NT2/D1 (cell line): ENCODE measurements at regions not wholly inside any gene's neighbourhood (a gene's known extent, or its start where the extent isn't known, plus 50 kb on each side); places are given as distances from the start of the nearest gene placed in this dataset.

Experiments
- DNase-seq: peaks from one replicate; pipeline ENCODE4 v3.0.0-alpha.2; 2011; ENCODE audit warnings: low read depth, low spot score
- H3K27me3 ChIP-seq: 2 replicates; pipeline ENCODE4 v1.6.0; 2011; ENCODE audit warnings: mild to moderate bottlenecking; ENCODE audit not compliant: insufficient read length, insufficient read depth
- H3K36me3 ChIP-seq: 2 replicates; pipeline ENCODE4 v1.6.1; 2011; ENCODE audit warnings: mild to moderate bottlenecking, low read length, mixed read lengths; ENCODE audit not compliant: insufficient read depth, insufficient read length
- H3K4me1 ChIP-seq: 2 replicates; pipeline ENCODE4 v1.5.1; 2011; ENCODE audit not compliant: insufficient read depth, insufficient read length
- H3K4me3 ChIP-seq: 2 replicates; pipeline ENCODE4 v1.5.1; 2011; ENCODE audit warnings: low read depth; ENCODE audit not compliant: insufficient read length
- H3K9ac ChIP-seq: 2 replicates; pipeline ENCODE4 v1.6.0; 2011; ENCODE audit warnings: low read depth; ENCODE audit not compliant: insufficient read length
- H3K9me3 ChIP-seq: 2 replicates; pipeline ENCODE4 v1.5.1; 2011; ENCODE audit warnings: mild to moderate bottlenecking, low read length; ENCODE audit not compliant: insufficient read depth
- SUZ12 ChIP-seq: IDR thresholded peaks from 2 replicates; pipeline ENCODE4 v1.6.1; 2011; ENCODE audit not compliant: insufficient read length, insufficient read depth; ENCODE audit errors: extremely low read depth
- YY1 ChIP-seq: IDR thresholded peaks from 2 replicates; pipeline ENCODE4 v1.6.1; 2011; ENCODE audit not compliant: insufficient read length, insufficient read depth
- ZNF274 ChIP-seq: IDR thresholded peaks from 2 replicates; pipeline ENCODE4 v1.6.1; 2011; ENCODE audit warnings: mild to moderate bottlenecking, low read depth, low read length

DNA sequence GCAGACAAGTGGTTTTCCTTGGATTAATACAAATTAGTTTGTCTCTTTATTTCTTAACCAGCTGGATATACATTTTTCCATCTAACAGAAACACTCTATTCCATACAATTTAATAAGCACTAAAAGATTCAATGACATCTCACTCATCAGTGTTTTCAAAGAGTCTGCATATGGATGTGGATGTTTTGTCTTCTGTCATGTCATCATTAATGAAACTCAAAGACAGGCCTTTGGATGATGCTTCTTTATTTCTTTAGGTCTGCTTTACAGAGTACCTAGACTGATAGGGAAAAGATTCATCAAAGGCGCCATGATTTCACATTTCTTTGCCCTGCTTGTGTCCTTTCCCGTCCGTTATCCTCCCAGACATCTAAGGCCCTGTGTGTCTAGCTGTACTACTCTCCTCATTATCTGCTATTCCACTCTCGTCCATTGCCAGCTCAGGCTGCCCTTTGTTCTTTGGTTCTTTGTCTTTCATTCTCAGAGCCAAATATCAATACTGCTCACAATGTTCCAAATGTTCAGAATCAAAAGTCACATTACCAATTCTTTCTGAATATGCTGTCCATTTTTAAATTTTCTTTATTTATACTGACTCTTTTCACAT lies 232.3 kb upstream of the CHAC2 start:
- Histone ChIP-seq H3K4me1 (no peaks in the 10 kb centered on the region), H3K36me3 (no peaks in the 10 kb centered on the region), H3K9ac (no peak overlapping the region), H3K9me3 (no peaks in the 10 kb centered on the region), H3K4me3 (no peak overlapping the region), H3K27me3 (no peaks in the 10 kb centered on the region)
- no peak for TF ChIP-seq SUZ12
- TF ChIP-seq YY1, result no peak
- no peak for TF ChIP-seq ZNF274
- no peak for DNase-seq

DNA sequence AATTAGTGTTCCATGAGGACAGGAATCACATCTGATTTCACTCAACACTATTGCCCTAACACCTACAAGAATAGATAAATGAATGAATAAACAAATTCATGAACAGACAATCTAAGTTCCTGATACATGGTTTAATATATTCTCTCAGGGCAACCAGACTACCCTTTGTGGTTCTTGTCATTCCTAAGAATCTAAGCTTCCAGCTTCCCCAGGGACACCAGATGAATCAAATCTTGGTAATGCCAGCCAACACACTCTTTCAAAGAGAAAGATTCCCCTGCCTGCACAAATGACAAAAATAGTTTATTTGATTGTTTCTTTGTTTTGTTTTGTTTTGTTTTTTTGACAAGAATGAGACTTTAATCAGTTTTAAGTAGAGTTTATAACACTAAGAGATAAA lies 237.5 kb upstream of the CHAC2 start:
- H3K9me3 ChIP-seq, result no peaks in the 10 kb centered on the region; the same call in 1 of the 2 replicates
- DNase-seq, result no peak
- H3K4me1 ChIP-seq, result no peaks in the 10 kb centered on the region
- H3K27me3 ChIP-seq, result no peaks in the 10 kb centered on the region
- H3K9ac ChIP-seq, result no peak overlapping the region
- TF ChIP-seq SUZ12 (no peak), YY1 (no peak), ZNF274 (no peak)
- no peak overlapping the region for H3K4me3 ChIP-seq
- H3K36me3 ChIP-seq, result no peaks in the 10 kb centered on the region

DNA sequence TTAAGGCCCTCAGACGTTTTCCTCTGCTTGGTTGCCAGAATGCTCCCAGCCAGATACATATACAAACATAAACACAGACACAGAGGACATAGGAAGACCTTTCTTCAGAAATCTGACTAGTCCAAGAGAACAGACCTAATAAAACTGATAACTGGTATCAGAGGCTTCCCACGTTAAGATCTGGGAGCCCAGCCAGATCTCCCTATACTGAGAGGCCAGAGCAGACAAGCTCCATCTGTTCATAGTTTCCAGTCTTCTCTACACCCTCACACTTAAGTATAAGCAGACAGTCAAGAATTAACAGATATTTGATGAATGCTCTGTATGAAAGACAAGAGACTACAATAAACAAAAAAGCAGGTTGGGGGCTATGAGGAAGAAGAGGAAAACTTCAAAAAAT lies 240.5 kb upstream of the CHAC2 start:
- Histone ChIP-seq H3K4me1 (no peaks in the 10 kb centered on the region), H3K9me3 (no peaks in the 10 kb centered on the region; the same call in 1 of the 2 replicates), H3K36me3 (no peaks in the 10 kb centered on the region), H3K4me3 (no peak overlapping the region), H3K9ac (no peak overlapping the region), H3K27me3 (no peaks in the 10 kb centered on the region)
- TF ChIP-seq YY1 (no peak), ZNF274 (no peak), SUZ12 (no peak)
- no peak for DNase-seq

DNA sequence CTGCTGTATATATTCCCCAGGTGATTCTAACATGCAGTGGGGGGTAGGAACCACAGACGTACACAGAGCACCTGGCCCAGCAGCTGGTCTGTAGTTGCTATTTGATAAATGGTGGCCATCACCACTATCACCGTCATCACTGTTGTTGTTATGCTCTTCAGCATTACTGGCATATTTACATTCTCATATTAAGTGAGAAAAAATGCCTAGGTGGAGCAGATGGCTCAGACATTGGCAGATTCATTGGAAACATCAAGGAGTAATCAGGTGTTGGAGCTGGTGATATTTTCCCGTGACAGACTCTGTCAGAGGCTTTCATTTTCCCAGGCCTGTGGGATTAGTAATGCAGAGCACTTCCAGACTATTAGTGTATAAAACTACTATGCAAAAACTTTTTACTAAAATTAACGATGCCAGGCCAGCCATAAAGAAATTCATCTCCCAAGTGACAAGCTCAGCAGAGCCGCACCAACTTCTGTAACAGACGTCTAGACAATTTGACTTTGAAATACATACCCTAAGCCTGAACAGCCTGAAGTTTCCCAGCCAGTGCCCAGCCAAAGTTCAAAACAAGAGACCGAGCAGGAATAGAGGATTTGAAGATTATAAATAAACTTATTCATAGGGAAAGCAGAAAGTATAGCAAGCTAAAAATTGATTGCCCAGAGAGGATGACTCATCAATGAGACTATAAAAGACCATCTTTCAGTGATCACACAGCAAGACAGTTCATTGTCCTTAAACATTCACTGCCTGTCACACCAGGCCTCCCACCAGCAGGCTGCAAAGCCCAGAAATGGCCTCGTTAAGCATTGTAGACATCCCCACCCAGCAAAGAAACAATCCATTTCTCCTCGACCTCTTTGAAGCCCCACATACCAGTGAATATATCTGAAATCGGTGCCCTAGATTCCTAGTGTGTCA lies 247.4 kb upstream of the CHAC2 start:
- H3K9ac ChIP-seq, result no peak overlapping the region

DNA sequence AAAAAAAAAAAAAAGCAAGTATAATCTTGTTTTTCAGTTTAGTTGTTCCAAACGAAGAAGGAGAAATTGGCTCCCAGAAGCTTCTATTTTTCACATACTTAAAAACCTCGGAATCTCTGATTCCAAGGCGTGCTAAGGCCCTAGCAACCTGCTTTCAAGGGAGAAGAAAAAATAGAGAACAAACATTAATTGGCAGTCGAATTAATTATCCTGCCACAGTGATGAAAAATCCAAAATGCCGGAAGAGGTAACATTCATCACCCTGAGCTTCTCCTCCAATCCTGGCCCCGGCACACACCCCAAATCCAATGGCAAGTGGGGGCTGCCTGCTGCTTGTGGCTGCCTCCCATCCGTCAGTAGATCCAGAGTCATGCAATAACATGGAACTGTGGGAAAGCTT lies 250.2 kb upstream of the CHAC2 start:
- no peak overlapping the region for H3K4me3 ChIP-seq
- H3K9ac ChIP-seq, result no peak overlapping the region
- no peak for DNase-seq
- H3K27me3 ChIP-seq, result peaks cover 64% of the 10 kb centered on the region
- H3K4me1 ChIP-seq, result no peaks in the 10 kb centered on the region
- no peak for TF ChIP-seq SUZ12
- H3K36me3 ChIP-seq, result no peaks in the 10 kb centered on the region
- H3K9me3 ChIP-seq, result no peaks in the 10 kb centered on the region

More for the DNA sequence above, 247.4 kb upstream of the CHAC2 start:
- H3K4me3 ChIP-seq, result no peak overlapping the region
- TF ChIP-seq YY1, result no peak
- no peak for DNase-seq
- H3K27me3 ChIP-seq, result peaks cover 37% of the 10 kb centered on the region
- H3K4me1 ChIP-seq, result no peaks in the 10 kb centered on the region
- H3K36me3 ChIP-seq, result no peaks in the 10 kb centered on the region
- H3K9me3 ChIP-seq, result no peaks in the 10 kb centered on the region

DNA sequence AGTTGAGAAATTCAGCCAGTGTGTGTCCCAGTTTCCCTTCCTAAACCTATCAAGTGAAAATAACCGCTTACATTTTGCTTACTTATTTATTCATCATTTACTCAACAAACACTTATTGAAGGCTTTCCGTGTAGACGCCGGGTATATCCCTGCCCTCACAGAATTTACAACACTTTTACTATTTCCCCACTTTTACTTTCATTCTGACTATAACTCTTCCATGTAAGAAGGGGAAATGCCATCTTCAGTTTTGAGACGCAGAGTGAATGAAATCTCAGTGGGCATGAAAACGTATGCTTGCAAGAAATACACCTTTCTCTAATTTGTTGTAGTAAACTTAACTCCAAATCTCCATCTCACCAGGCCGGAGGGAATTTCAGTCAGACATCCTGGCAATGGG lies 251.0 kb upstream of the CHAC2 start:
- DNase-seq, result no peak
- Histone ChIP-seq H3K27me3 (peaks cover 72% of the 10 kb centered on the region), H3K4me1 (no peaks in the 10 kb centered on the region), H3K36me3 (no peaks in the 10 kb centered on the region), H3K9me3 (no peaks in the 10 kb centered on the region), H3K4me3 (no peak overlapping the region), H3K9ac (no peak overlapping the region)
- TF ChIP-seq ZNF274 (no peak), SUZ12 (no peak), YY1 (no peak)

DNA sequence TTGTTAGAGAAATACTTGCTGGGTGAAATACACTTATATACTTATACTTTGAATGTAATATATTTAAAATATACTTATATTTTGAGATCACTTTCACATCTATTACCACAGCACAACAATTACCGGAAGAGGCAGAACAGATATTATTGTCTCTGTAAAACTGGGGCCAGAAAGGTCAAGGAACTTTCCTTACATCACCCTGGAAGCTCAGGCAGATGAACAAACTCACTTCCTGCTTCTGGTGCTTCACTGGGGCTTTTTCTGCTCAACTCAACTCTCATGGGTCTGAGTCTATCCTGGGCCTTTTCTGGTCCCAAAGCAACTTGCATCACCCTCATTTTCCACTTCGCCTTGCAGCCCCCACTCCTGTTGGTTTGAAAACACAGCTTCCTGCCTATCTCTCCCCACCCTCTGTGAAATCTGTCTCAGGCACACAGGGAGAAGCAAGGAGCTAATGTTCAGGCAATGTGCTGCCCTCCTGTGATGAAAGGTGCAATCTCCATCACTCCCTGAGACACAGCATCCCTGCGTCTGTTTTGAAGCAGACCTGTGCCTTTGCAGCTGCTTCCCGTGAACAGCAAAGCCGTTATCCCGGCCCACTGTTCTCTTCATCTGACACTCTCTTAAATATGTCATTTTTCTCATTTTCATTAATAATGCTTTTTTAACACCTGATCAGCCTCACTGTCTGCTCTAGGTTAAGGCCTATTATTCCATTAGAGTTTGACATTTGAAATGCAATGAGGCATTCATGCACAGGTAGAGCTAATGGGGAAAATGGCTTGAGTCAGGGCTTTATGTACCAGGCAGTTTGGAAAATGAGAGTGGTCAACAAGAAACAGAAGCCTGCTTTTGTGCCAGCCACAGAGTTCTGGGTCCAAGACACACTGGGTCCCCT lies 251.9 kb upstream of the CHAC2 start:
- H3K9ac ChIP-seq, result no peak overlapping the region
- no peak for DNase-seq
- H3K27me3 ChIP-seq, result peaks cover 78% of the 10 kb centered on the region
- no peaks in the 10 kb centered on the region for H3K9me3 ChIP-seq
- H3K4me3 ChIP-seq, result no peak overlapping the region
- TF ChIP-seq SUZ12 (no peak), ZNF274 (no peak), YY1 (no peak)
- H3K4me1 ChIP-seq, result no peaks in the 10 kb centered on the region
- H3K36me3 ChIP-seq, result no peaks in the 10 kb centered on the region
